ENCODE measurements at regions not wholly inside any gene's neighbourhood (a gene's known extent, or its start where the extent isn't known, plus 50 kb on each side); places are given as distances from the start of the nearest gene placed in this dataset.

GRCh38 chr1:193634470-193634869 lies 448.1 kb upstream of the B3GALT2 start:
- H3K9ac ChIP-seq (ENCODE audit: insufficient read depth in 1 of 2, low read length in 2 of 2) = no peak overlapping the region
- WGBS, 2 donors = 27 to 48% methylated on average over 2 of the region's 2 CpGs
- H3K36me3 ChIP-seq (ENCODE audit: control insufficient read depth in 4 of 4, insufficient read depth in 4 of 4, low read length in 4 of 4) = no peaks in the 10 kb centered on the region
- H3K4me1 ChIP-seq (ENCODE audit: control insufficient read depth in 5 of 5, insufficient read depth in 5 of 5, low read length in 5 of 5) = peaks cover 0 to 3% (median 0%) of the 10 kb centered on the region in 5 donors
- no peak for TF ChIP-seq CTCF (IDR thresholded peaks at IDR 0.05; ENCODE audit: control extremely low read depth, extremely low read depth)
- H3K27ac ChIP-seq (ENCODE audit: low read depth in 1 of 2, low read length in 1 of 2) = no peak overlapping the region
- H3K27me3 ChIP-seq (ENCODE audit: control insufficient read depth in 3 of 3, insufficient read depth in 3 of 3, low read length in 2 of 3) = no peaks in the 10 kb centered on the region
- no peak overlapping the region for H3K4me3 ChIP-seq
- no peak for DNase-seq
- ATAC-seq (ENCODE audit: insufficient read depth, low FRiP score) = no peak
- no peaks in the 10 kb centered on the region for H3K9me3 ChIP-seq (ENCODE audit: control insufficient read depth in 4 of 4, insufficient read depth in 3 of 4, low read length in 3 of 4)

GRCh38 chr1:193633991-193634390 lies 447.6 kb upstream of the B3GALT2 start:
- H3K4me1 ChIP-seq (ENCODE audit: control insufficient read depth in 5 of 5, insufficient read depth in 5 of 5, low read length in 5 of 5) = peaks cover 0 to 3% (median 0%) of the 10 kb centered on the region in 5 donors
- no peaks in the 10 kb centered on the region for H3K36me3 ChIP-seq (ENCODE audit: control insufficient read depth in 4 of 4, insufficient read depth in 4 of 4, low read length in 4 of 4)
- no peak overlapping the region for H3K4me3 ChIP-seq
- H3K9me3 ChIP-seq (ENCODE audit: control insufficient read depth in 4 of 4, insufficient read depth in 3 of 4, low read length in 3 of 4) = no peaks in the 10 kb centered on the region
- 72 to 81% methylated on average over 2 of the region's 2 CpGs for WGBS, 2 donors
- no peak for TF ChIP-seq CTCF (IDR thresholded peaks at IDR 0.05; ENCODE audit: control extremely low read depth, extremely low read depth)
- no peak for DNase-seq
- no peak for ATAC-seq (ENCODE audit: insufficient read depth, low FRiP score)
- H3K27ac ChIP-seq (ENCODE audit: low read depth in 1 of 2, low read length in 1 of 2) = no peak overlapping the region
- H3K27me3 ChIP-seq (ENCODE audit: control insufficient read depth in 3 of 3, insufficient read depth in 3 of 3, low read length in 2 of 3) = no peaks in the 10 kb centered on the region
- H3K9ac ChIP-seq (ENCODE audit: insufficient read depth in 1 of 2, low read length in 2 of 2) = no peak overlapping the region

- Histone ChIP-seq H3K27me3 (ENCODE audit: control insufficient read depth in 3 of 3, insufficient read depth in 3 of 3, low read length in 2 of 3) (no peaks in the 10 kb centered on the region), H3K4me1 (ENCODE audit: control insufficient read depth in 5 of 5, insufficient read depth in 5 of 5, low read length in 5 of 5) (peaks cover 0 to 3% (median 0%) of the 10 kb centered on the region in 5 donors), H3K27ac (ENCODE audit: low read depth in 1 of 2, low read length in 1 of 2) (no peak overlapping the region), H3K4me3 (no peak overlapping the region), H3K9ac (ENCODE audit: insufficient read depth in 1 of 2, low read length in 2 of 2) (no peak overlapping the region), H3K36me3 (ENCODE audit: control insufficient read depth in 4 of 4, insufficient read depth in 4 of 4, low read length in 4 of 4) (no peaks in the 10 kb centered on the region), H3K9me3 (ENCODE audit: control insufficient read depth in 4 of 4, insufficient read depth in 3 of 4, low read length in 3 of 4) (no peaks in the 10 kb centered on the region)
- TF ChIP-seq CTCF (IDR thresholded peaks at IDR 0.05; ENCODE audit: control extremely low read depth, extremely low read depth) = no peak
- ATAC-seq (ENCODE audit: insufficient read depth, low FRiP score) (no peak), DNase-seq (no peak)
- 91 to 94% methylated on average over 3 of the region's 3 CpGs for WGBS, 2 donors
These were observed 446.7 kb upstream of the B3GALT2 start for GRCh38 chr1:193633093-193633492.

- no peak for TF ChIP-seq CTCF (IDR thresholded peaks at IDR 0.05; ENCODE audit: control extremely low read depth, extremely low read depth)
- Histone ChIP-seq H3K36me3 (ENCODE audit: control insufficient read depth in 4 of 4, insufficient read depth in 4 of 4, low read length in 4 of 4) (no peaks in the 10 kb centered on the region), H3K27me3 (ENCODE audit: control insufficient read depth in 3 of 3, insufficient read depth in 3 of 3, low read length in 2 of 3) (no peaks in the 10 kb centered on the region), H3K9me3 (ENCODE audit: control insufficient read depth in 4 of 4, insufficient read depth in 3 of 4, low read length in 3 of 4) (no peaks in the 10 kb centered on the region), H3K9ac (ENCODE audit: insufficient read depth in 1 of 2, low read length in 2 of 2) (no peak overlapping the region), H3K4me1 (ENCODE audit: control insufficient read depth in 5 of 5, insufficient read depth in 5 of 5, low read length in 5 of 5) (peaks cover 0 to 3% (median 0%) of the 10 kb centered on the region in 5 donors), H3K27ac (ENCODE audit: low read depth in 1 of 2, low read length in 1 of 2) (no peak overlapping the region), H3K4me3 (no peak overlapping the region)
- 76 to 80% methylated on average over 3 of the region's 3 CpGs for WGBS, 2 donors
- ATAC-seq (ENCODE audit: insufficient read depth, low FRiP score) (no peak), DNase-seq (no peak)
These were observed 444.9 kb upstream of the B3GALT2 start for GRCh38 chr1:193631306-193631705.

Data from lung (tissue), 11 donors.